Body of pancreas (tissue), 4 donors: ENCODE measurements at regions not wholly inside any gene's neighbourhood (a gene's known extent, or its start where the extent isn't known, plus 50 kb on each side); places are given as distances from the start of the nearest gene placed in this dataset.
A peak's percentile ranks its signal among the peaks of the same experiment; 100 is the strongest.

Source experiments
- ATAC-seq: fragments of 150-250 bp; one replicate; pipeline ENCODE4 v1.9.1; 2016
- DNase-seq, 4 donors: peaks; one replicate each; pipeline ENCODE4 v3.0.0-alpha.2; 2019
- H3K27ac ChIP-seq, 4 donors: fragments of 200-600 bp; sonication (generic); 1 replicate in 3 of 4; 2 replicates in 1 of 4; pipeline versions ENCODE4 v1.5.1 to v1.6.1; 2016 to 2019; ENCODE audit warnings: mild to moderate bottlenecking in 1 of 4, mixed read lengths in 1 of 4, moderate library complexity in 1 of 4
- H3K27me3 ChIP-seq, 2 donors: fragments of 200-600 bp; sonication (generic); one replicate each; pipeline ENCODE4 v1.6.0; 2016; ENCODE audit warnings: mild to moderate bottlenecking in 1 of 2
- H3K36me3 ChIP-seq, 2 donors: fragments of 200-600 bp; sonication (generic); replicated peaks in 1 of 2; 2 replicates each; pipeline ENCODE4 v1.5.1; 2016; ENCODE audit warnings: low read depth in 2 of 2; ENCODE audit not compliant: insufficient read depth in 1 of 2
- H3K4me1 ChIP-seq: fragments of 200-600 bp; sonication (generic); one replicate; pipeline ENCODE4 v1.6.0; 2016
- H3K4me3 ChIP-seq, 2 donors: fragments of 200-600 bp; sonication (generic); 1 replicate in 1 of 2; 2 replicates in 1 of 2; pipeline ENCODE4 v1.5.1; 2016 to 2019
- H3K9me3 ChIP-seq, 3 donors: fragments of 200-600 bp; sonication (generic); 1 replicate in 2 of 3; 2 replicates in 1 of 3; pipeline ENCODE4 v1.5.1; 2016
- CTCF ChIP-seq, 7 experiments: fragments of 450-650 bp in 4 of 7; fragments of 200-600 bp in 3 of 7; sonication (generic) in 3 of 7; IDR thresholded peaks; one replicate each; pipeline ENCODE4 v1.5.1; 2016 to 2019; ENCODE audit warnings: antibody characterized with exemption in 7 of 7
- POLR2A ChIP-seq, 3 donors: fragments of 450-650 bp; IDR thresholded peaks; one replicate each; pipeline ENCODE4 v1.6.1; 2016; ENCODE audit warnings: antibody characterized with exemption in 3 of 3, mild to moderate bottlenecking in 2 of 3
- WGBS, 2 donors: methylation state at CpG; one replicate each; pipeline ENCODE4 v1.1.5; 2017; 5-methylcytosine and 5-hydroxymethylcytosine counted together
- intact Hi-C: fragments of 100-400 bp; cut with DNase I; formaldehyde crosslinking; loops from one replicate; pipeline ENCODE4 v1.15.1; 2023

DNA sequence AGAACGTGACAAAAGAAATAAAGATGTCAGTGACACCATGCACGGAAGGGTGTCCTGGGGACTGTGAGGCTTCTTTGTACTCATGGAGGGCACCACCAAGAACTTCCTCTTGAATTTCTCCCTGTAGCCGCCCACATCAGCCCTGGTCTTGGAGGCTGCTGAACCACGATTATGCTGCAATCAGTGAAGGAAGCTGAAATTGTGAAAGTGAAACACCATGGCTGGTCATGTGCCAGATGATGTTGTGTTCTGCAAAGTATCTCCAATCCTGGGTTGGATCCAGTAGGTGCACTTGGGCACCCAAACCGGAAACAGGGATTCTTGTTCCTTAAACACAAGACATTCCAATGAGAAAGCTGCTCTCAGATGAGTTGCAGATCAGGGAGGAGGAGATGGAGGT, 104.4 kb upstream of the GOLGA6L6 start:
- TF ChIP-seq CTCF (IDR thresholded peaks at IDR 0.05) (no peak), POLR2A (IDR thresholded peaks at IDR 0.05) (no peak)
- no peak for ATAC-seq
- 31 to 50% methylated on average over 5 of the region's 5 CpGs for WGBS, 2 donors
- Histone ChIP-seq H3K9me3 (no peaks in the 10 kb centered on the region), H3K4me3 (no peak overlapping the region), H3K27me3 (no peaks in the 10 kb centered on the region), H3K36me3 (no peaks in the 10 kb centered on the region), H3K4me1 (no peaks in the 10 kb centered on the region), H3K27ac (no peak overlapping the region)
- peak in 2 of 4 donors; percentile 26 to 57 for DNase-seq
- intact Hi-C loops: no loop called here

- Histone ChIP-seq H3K9me3 (no peaks in the 10 kb centered on the region), H3K27ac (no peak overlapping the region), H3K4me1 (no peaks in the 10 kb centered on the region), H3K4me3 (no peak overlapping the region), H3K36me3 (no peaks in the 10 kb centered on the region), H3K27me3 (no peaks in the 10 kb centered on the region)
- ATAC-seq (no peak), DNase-seq (no peak)
- no peak for TF ChIP-seq CTCF (IDR thresholded peaks at IDR 0.05)
- TF ChIP-seq POLR2A (IDR thresholded peaks at IDR 0.05): no peak
- intact Hi-C loops: no loop called here
- 72 to 77% methylated on average over 3 of the region's 3 CpGs for WGBS, 2 donors
These were observed 103.3 kb upstream of the GOLGA6L6 start for GRCh38 chr15:20644896-20645295.

DNA sequence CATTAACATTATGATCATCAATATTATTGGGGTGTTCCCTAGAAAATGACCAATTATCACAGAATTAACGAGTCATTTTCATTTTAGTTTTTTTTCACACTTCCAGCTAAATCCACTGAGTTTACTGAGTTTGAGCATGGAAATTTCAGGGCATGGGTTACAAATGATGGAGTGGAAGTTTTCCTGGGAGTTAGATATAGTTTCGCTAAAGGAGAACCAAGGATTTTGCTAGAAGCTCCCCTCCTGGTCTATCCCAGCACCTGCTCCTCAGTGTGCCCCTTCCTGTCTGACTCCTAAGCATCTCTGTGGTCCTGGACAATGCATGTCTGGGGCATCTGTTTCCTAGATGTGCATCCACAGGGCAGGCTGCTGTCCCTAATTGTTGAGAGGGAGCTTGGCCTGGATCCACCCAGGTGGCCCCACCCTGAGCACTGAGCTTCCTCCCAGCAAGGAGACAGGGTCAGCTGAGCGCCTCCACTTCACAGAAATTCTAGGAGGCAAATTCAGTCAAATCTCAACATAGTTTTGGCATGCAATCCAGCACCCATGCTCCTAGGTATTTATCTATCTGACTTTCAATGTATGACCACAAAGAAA, 102.3 kb upstream of the GOLGA6L6 start:
- TF ChIP-seq POLR2A (IDR thresholded peaks at IDR 0.05) (no peak), CTCF (IDR thresholded peaks at IDR 0.05) (no peak)
- Histone ChIP-seq H3K27me3 (no peaks in the 10 kb centered on the region), H3K27ac (no peak overlapping the region), H3K4me1 (no peaks in the 10 kb centered on the region), H3K36me3 (no peaks in the 10 kb centered on the region), H3K4me3 (no peak overlapping the region), H3K9me3 (no peaks in the 10 kb centered on the region)
- DNase-seq (no peak), ATAC-seq (peak; percentile 21)
- intact Hi-C loops: no loop called here
- WGBS, 2 donors: 60 to 65% methylated on average over 3 of the region's 3 CpGs

GRCh38 chr15:20643024-20643770, 101.6 kb upstream of the GOLGA6L6 start:
- 49 to 52% methylated on average over 5 of the region's 5 CpGs for WGBS, 2 donors
- H3K27me3 ChIP-seq: no peaks in the 10 kb centered on the region
- no peak overlapping the region for H3K4me3 ChIP-seq
- intact Hi-C loops: no loop called here
- H3K27ac ChIP-seq: no peak overlapping the region
- H3K9me3 ChIP-seq: no peaks in the 10 kb centered on the region
- no peaks in the 10 kb centered on the region for H3K36me3 ChIP-seq
- TF ChIP-seq POLR2A (IDR thresholded peaks at IDR 0.05): no peak
- no peak for TF ChIP-seq CTCF (IDR thresholded peaks at IDR 0.05)
- ATAC-seq (no peak), DNase-seq (no peak)
- H3K4me1 ChIP-seq: no peaks in the 10 kb centered on the region
